ENCODE measurements at regions not wholly inside any gene's neighbourhood (a gene's known extent, or its start where the extent isn't known, plus 50 kb on each side); places are given as distances from the start of the nearest gene placed in this dataset.

GRCh38 chr10:52999681-53000080, 227.1 kb upstream of the MBL2 start:
- DNase-seq = no peak

- no peak for DNase-seq
Measured at GRCh38 chr10:52999258-52999657, 226.7 kb upstream of the MBL2 start.

- DNase-seq = no peak
Measured at GRCh38 chr10:52997007-52997406, 224.4 kb upstream of the MBL2 start.

GRCh38 chr10:52994370-52994769, 221.8 kb upstream of the MBL2 start:
- no peak for DNase-seq

GRCh38 chr10:52993109-52993508, 220.5 kb upstream of the MBL2 start:
- DNase-seq = no peak

GRCh38 chr10:52992567-52992966, 220.0 kb upstream of the MBL2 start:
- DNase-seq = no peak

- DNase-seq = no peak
Measured at GRCh38 chr10:52988923-52989322, 216.3 kb upstream of the MBL2 start.

GRCh38 chr10:52986125-52986524, 213.5 kb upstream of the MBL2 start:
- no peak for DNase-seq

- no peak for DNase-seq
Measured at GRCh38 chr10:52984169-52984568, 211.6 kb upstream of the MBL2 start.

- no peak for DNase-seq
Measured at GRCh38 chr10:52979295-52979990, 206.9 kb upstream of the MBL2 start.

GRCh38 chr10:52977581-52977980, 205.0 kb upstream of the MBL2 start:
- no peak for DNase-seq

GRCh38 chr10:52967806-52968795, 195.5 kb upstream of the MBL2 start:
- DNase-seq = no peak

- no peak for DNase-seq
Measured at GRCh38 chr10:52966904-52967303, 194.3 kb upstream of the MBL2 start.

GRCh38 chr10:52965938-52966401, 193.4 kb upstream of the MBL2 start:
- DNase-seq = no peak

- DNase-seq = no peak
Measured at GRCh38 chr10:52965509-52965908, 192.9 kb upstream of the MBL2 start.

GRCh38 chr10:52961323-52961722, 188.7 kb upstream of the MBL2 start:
- no peak for DNase-seq

- DNase-seq = no peak
Measured at GRCh38 chr10:52959810-52960209, 187.2 kb upstream of the MBL2 start.

- DNase-seq = peak; percentile 4
Measured at GRCh38 chr10:52956861-52957260, 184.3 kb upstream of the MBL2 start.

GRCh38 chr10:52956461-52956860, 183.9 kb upstream of the MBL2 start:
- DNase-seq = peak; percentile 39

GRCh38 chr10:52955337-52955736, 182.8 kb upstream of the MBL2 start:
- DNase-seq = no peak

GRCh38 chr10:52954407-52954806, 181.8 kb upstream of the MBL2 start:
- DNase-seq = no peak

GRCh38 chr10:52952391-52953055, 179.9 kb upstream of the MBL2 start:
- DNase-seq = no peak

- peak; percentile 34 for DNase-seq
Measured at GRCh38 chr10:52951824-52952223, 179.2 kb upstream of the MBL2 start.
